ENCODE measurements at regions not wholly inside any gene's neighbourhood (a gene's known extent, or its start where the extent isn't known, plus 50 kb on each side); places are given as distances from the start of the nearest gene placed in this dataset.

GRCh38 chr15:35741881-35742280, 195.9 kb upstream of the DPH6 start:
- TF ChIP-seq POLR2A (IDR thresholded peaks at IDR 0.05; ENCODE audit: low read depth, low read length) (no peak), TAF1 (IDR thresholded peaks at IDR 0.05; ENCODE audit: borderline replicate concordance, low read depth, low read length) (no peak)
